Upper lobe of right lung (tissue), 1 donor: ENCODE measurements at regions not wholly inside any gene's neighbourhood (a gene's known extent, or its start where the extent isn't known, plus 50 kb on each side); places are given as distances from the start of the nearest gene placed in this dataset.

Source experiments
- ATAC-seq: fragments of 200-7000 bp; cut with Tn5 transposase; one replicate; pipeline ENCODE4 v1.9.1; 2020; ENCODE audit warnings: mild to moderate bottlenecking, moderate library complexity
- DNase-seq: peaks from one replicate; pipeline ENCODE4 v3.0.0-alpha.2; 2020
- H3K27ac ChIP-seq: fragments of 200-600 bp; one replicate; pipeline ENCODE4 v1.8.0; 2022
- H3K27me3 ChIP-seq: fragments of 200-600 bp; one replicate; pipeline ENCODE4 v1.8.0; 2022; ENCODE audit warnings: mild to moderate bottlenecking
- H3K36me3 ChIP-seq: fragments of 200-600 bp; one replicate; pipeline ENCODE4 v1.8.0; 2022
- H3K4me1 ChIP-seq: fragments of 200-600 bp; one replicate; pipeline ENCODE4 v1.8.0; 2022
- H3K4me3 ChIP-seq: fragments of 200-600 bp; one replicate; pipeline ENCODE4 v1.8.0; 2022; ENCODE audit warnings: mild to moderate bottlenecking
- H3K9me3 ChIP-seq: fragments of 200-600 bp; one replicate; pipeline ENCODE4 v1.8.0; 2022
- CTCF ChIP-seq: fragments of 200-600 bp; IDR thresholded peaks from one replicate; pipeline ENCODE4 v1.8.0; 2022; ENCODE audit warnings: antibody characterized with exemption
- intact Hi-C: fragments of 100-400 bp; cut with DNase I; formaldehyde crosslinking; loops from one replicate; pipeline ENCODE4 v1.11.0; 2022
- donor health status: DM: no; HTN: yes; CAD: no; lungs with severe emphysema.

- H3K27ac ChIP-seq: no peak overlapping the region
- H3K9me3 ChIP-seq: no peaks in the 10 kb centered on the region
- no peaks in the 10 kb centered on the region for H3K27me3 ChIP-seq
- DNase-seq: no peak
- ATAC-seq: no peak
- H3K4me1 ChIP-seq: no peaks in the 10 kb centered on the region
- H3K4me3 ChIP-seq: no peak overlapping the region
- H3K36me3 ChIP-seq: peaks cover 72% of the 10 kb centered on the region
- TF ChIP-seq CTCF: no peak
- intact Hi-C loops: no loop called here
These were observed 186.9 kb downstream of the UTRN start for GRCh38 chr6:144471986-144472385.

DNA sequence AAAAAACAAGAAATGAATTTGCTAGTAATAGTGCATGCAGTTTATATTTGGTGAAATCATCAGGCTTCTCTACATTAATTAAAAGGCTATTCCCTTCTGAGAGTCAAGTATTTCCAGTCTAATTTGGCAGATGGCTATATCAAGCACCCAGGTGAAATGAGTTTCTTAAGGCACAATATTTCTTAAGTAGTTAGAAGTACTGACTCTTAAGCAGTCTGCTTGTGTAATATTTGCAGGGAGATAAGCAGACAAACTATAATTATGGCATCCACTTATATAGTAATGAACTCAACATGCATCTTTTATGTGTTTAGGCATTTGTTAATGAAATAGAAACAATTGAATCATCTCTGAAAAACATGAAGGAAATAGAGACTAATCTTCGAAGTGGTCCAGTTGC, 189.2 kb downstream of the UTRN start:
- peaks cover 57% of the 10 kb centered on the region for H3K36me3 ChIP-seq
- DNase-seq: no peak

GRCh38 chr6:144474904-144475303, 189.8 kb downstream of the UTRN start:
- TF ChIP-seq CTCF: no peak
- Histone ChIP-seq H3K4me3 (no peak overlapping the region), H3K4me1 (no peaks in the 10 kb centered on the region), H3K27ac (no peak overlapping the region), H3K36me3 (peaks cover 60% of the 10 kb centered on the region), H3K9me3 (no peaks in the 10 kb centered on the region), H3K27me3 (no peaks in the 10 kb centered on the region)
- no peak for ATAC-seq
- DNase-seq: no peak
- intact Hi-C loops: no loop called here

More for the DNA sequence above, 189.2 kb downstream of the UTRN start:
- no peaks in the 10 kb centered on the region for H3K9me3 ChIP-seq
- peak; percentile 45 for ATAC-seq
- no peaks in the 10 kb centered on the region for H3K27me3 ChIP-seq
- H3K27ac ChIP-seq: no peak overlapping the region
- intact Hi-C loops: no loop called here
- no peaks in the 10 kb centered on the region for H3K4me1 ChIP-seq
- no peak for TF ChIP-seq CTCF
- H3K4me3 ChIP-seq: no peak overlapping the region

GRCh38 chr6:144475411-144475810, 190.3 kb downstream of the UTRN start:
- Histone ChIP-seq H3K27ac (no peak overlapping the region), H3K36me3 (peaks cover 65% of the 10 kb centered on the region), H3K27me3 (no peaks in the 10 kb centered on the region), H3K9me3 (no peaks in the 10 kb centered on the region), H3K4me3 (no peak overlapping the region), H3K4me1 (no peaks in the 10 kb centered on the region)
- TF ChIP-seq CTCF: no peak
- no peak for DNase-seq
- ATAC-seq: no peak
- intact Hi-C loops: no loop called here

DNA sequence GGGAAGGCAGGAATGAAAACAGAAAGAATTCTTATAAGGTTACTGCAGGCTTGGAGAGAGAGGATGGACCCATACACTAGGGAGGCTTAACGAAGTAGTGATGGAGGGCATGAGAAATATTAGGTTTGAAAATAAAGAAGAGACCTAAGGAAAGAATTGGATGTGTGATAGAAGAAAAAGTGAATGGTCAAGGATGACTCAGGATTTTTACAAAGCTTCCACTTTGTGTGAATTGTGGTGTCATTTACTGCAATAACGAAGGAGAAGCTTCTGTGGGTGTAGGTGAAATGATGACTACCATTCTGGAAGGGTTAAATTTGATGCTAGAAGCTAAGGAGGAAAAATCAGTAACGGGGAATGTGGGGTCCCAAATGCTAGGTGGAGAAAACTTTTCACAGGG, 191.2 kb downstream of the UTRN start:
- no peak for ATAC-seq
- no peak overlapping the region for H3K27ac ChIP-seq
- intact Hi-C loops: no loop called here
- H3K4me3 ChIP-seq: no peak overlapping the region
- TF ChIP-seq CTCF: no peak
- peaks cover 8% of the 10 kb centered on the region for H3K4me1 ChIP-seq
- no peaks in the 10 kb centered on the region for H3K9me3 ChIP-seq
- H3K36me3 ChIP-seq: peaks cover 74% of the 10 kb centered on the region
- no peak for DNase-seq
- no peaks in the 10 kb centered on the region for H3K27me3 ChIP-seq

DNA sequence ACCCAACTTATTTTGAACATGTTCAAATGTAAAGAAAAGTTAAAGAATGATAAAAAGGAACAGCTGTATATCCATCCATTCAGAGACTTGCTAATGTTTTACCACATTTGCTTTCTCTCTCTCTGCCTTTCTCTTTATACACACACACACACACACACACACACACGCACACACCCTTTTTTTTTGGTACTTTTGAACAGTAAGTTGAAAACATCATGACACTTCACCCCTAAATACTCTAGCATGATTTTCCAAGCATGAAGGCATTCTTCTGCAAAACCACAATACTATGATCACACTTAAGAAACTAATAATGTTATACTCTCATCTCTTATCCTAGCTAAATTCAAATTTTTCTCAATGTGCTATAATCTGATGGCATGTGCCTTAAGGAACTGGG, 192.3 kb downstream of the UTRN start:
- peaks cover 13% of the 10 kb centered on the region for H3K4me1 ChIP-seq
- H3K27me3 ChIP-seq: no peaks in the 10 kb centered on the region
- TF ChIP-seq CTCF: no peak
- no peaks in the 10 kb centered on the region for H3K9me3 ChIP-seq
- no peak for ATAC-seq
- H3K4me3 ChIP-seq: no peak overlapping the region
- H3K36me3 ChIP-seq: peaks cover 68% of the 10 kb centered on the region
- H3K27ac ChIP-seq: no peak overlapping the region
- intact Hi-C loops: no loop called here
- no peak for DNase-seq
